Heart left ventricle (tissue), 13 donors: ENCODE measurements at regions not wholly inside any gene's neighbourhood (a gene's known extent, or its start where the extent isn't known, plus 50 kb on each side); places are given as distances from the start of the nearest gene placed in this dataset.

Source experiments
- POLR2A ChIP-seq, 2 donors: fragments of 450-650 bp; IDR thresholded peaks; one replicate each; pipeline ENCODE4 v1.6.1; 2017; ENCODE audit warnings: antibody characterized with exemption in 2 of 2, mild to moderate bottlenecking in 2 of 2, moderate library complexity in 2 of 2
- TF ChIP-seq, protein P1 (sequence below), 12 donors: fragments of 200-600 bp; sonication (generic) in 4 of 12; IDR thresholded peaks; one replicate each; pipeline versions ENCODE4 v1.5.0 to v1.8.0; 2018 to 2022; ENCODE audit warnings: antibody characterized with exemption in 12 of 12, mild to moderate bottlenecking in 5 of 12
- donor health status: ischemic (EF 13 %, LVEDD 7.1; RV severe dilation, severe dysfunction).
- donor health status: DM: no; HTN: yes; CAD: no.
- donor health status: DM: no; HTN: no; CAD: no.
- donor health status: ischemic (EF 25% LVEDD 6.9; RV normal size, moderate dysfunction).
- donor health status: ischemic (EF 25% LVEDD 5.7; RV mildly dilated, moderate dysfunction).
- donor health status: ischemic (EF 35%, LVEDD 5.7; RV mildly dilated, moderate dysfunction).
- donor health status: nonischemic (EF 11% LVEDD 7.7; RV severe dilation, severe dysfunction).
- donor health status: DM: yes; HTN: yes; CAD: no.
- donor health status: PGD.
- donor health status: ischemic (EF 29% LVEDD 5.4; RV normal size, mild dysfunction).
- donor health status: nonischemic (EF 23%, LVEDD 6.1; RV moderate dilation, normal function).

DNA sequence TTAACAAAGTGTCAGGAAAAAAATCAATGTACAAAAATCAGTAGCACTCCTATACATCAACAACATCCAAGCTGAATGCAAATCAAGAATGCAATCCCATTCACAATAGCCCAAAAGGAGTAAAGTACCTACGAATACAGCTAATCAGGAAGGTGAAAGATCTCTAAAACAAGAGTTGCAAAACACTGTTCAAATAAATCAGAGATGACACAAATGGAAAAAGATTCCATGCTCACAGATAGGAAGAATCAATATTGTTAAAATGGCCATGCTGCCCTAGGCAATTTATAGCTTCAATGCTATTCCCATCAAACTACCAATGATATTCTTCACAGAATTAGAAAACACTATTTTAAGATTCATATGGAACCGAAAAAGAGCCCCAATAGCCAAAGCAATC, 223.7 kb upstream of the CD96 start:
- TF ChIP-seq, protein P1, sequence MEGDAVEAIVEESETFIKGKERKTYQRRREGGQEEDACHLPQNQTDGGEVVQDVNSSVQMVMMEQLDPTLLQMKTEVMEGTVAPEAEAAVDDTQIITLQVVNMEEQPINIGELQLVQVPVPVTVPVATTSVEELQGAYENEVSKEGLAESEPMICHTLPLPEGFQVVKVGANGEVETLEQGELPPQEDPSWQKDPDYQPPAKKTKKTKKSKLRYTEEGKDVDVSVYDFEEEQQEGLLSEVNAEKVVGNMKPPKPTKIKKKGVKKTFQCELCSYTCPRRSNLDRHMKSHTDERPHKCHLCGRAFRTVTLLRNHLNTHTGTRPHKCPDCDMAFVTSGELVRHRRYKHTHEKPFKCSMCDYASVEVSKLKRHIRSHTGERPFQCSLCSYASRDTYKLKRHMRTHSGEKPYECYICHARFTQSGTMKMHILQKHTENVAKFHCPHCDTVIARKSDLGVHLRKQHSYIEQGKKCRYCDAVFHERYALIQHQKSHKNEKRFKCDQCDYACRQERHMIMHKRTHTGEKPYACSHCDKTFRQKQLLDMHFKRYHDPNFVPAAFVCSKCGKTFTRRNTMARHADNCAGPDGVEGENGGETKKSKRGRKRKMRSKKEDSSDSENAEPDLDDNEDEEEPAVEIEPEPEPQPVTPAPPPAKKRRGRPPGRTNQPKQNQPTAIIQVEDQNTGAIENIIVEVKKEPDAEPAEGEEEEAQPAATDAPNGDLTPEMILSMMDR (IDR thresholded peaks at IDR 0.05): no peak
- TF ChIP-seq POLR2A (IDR thresholded peaks at IDR 0.05): no peak
